A673 (cell line): ENCODE measurements at regions not wholly inside any gene's neighbourhood (a gene's known extent, or its start where the extent isn't known, plus 50 kb on each side); places are given as distances from the start of the nearest gene placed in this dataset.

Experiments used
- CTCF ChIP-seq: fragments of 300-800, 200-600 bp; sonication (generic); conservative IDR thresholded peaks from 2 replicates; pipeline ENCODE4 v1.5.1; 2017; ENCODE audit warnings: low read depth, mild to moderate bottlenecking, antibody characterized with exemption, low read length, moderate library complexity, mixed read lengths
- EZH2 ChIP-seq: fragments of 200-600 bp; sonication (generic); IDR thresholded peaks from 2 replicates; pipeline ENCODE4 v1.6.1; 2017; ENCODE audit warnings: borderline replicate concordance, low read depth, mild to moderate bottlenecking, mixed read lengths, antibody characterized with exemption, low read length; ENCODE audit not compliant: poor library complexity, severe bottlenecking

DNA sequence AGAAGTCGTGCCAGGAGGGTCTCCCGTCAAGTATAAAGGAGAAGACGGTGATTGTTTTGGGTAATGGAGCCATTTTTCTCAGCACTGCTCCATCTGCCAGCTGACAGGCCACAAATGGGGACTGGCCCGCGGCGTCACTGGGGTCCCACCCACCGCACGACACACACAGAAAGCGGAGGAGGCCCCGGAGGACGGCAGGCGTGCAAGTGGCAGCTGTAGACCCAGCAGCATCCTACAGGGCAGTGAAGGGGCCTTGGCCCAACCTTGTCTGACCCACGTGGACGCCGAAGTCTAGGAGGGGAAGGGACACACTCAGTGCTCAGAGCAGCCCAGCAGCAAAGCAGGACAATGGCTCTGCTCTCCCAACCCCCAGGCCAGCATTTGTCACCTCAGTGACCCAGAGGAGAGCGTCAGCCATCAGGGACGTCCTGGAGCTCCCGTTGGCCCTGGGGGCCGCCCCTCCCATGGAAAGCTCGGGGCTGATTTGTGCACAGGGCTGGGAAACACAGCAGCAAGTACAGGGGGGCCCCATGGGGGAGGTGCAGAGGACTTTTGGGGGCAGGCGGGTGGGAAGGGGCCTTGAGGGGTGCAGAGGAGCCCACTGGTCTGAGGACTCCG is 644.4 kb downstream of the BRD1 start:
- TF ChIP-seq CTCF, result no peak
- TF ChIP-seq EZH2, result no peak
